Loucy (cell line): ENCODE measurements at regions not wholly inside any gene's neighbourhood (a gene's known extent, or its start where the extent isn't known, plus 50 kb on each side); places are given as distances from the start of the nearest gene placed in this dataset.
"Not testable (repeated sequence)": the region's sequence is repeated elsewhere in the genome, so short reads cannot be mapped to it uniquely, and the experiment has no call there.

Experiments
- EZH2phosphoT487 ChIP-seq: fragments of 200-600 bp; IDR thresholded peaks from 2 replicates; pipeline ENCODE4 v1.6.1; 2018; ENCODE audit warnings: antibody characterized with exemption, mild to moderate bottlenecking, moderate library complexity, borderline replicate concordance
- TF ChIP-seq, protein P1 (sequence below): fragments of 200-600 bp; sonication (generic); conservative IDR thresholded peaks from 2 replicates; pipeline ENCODE4 v1.5.1; 2014; ENCODE audit warnings: mild to moderate bottlenecking, antibody characterized with exemption, low read length

GRCh38 chr16:16448423-16448822 is 69.5 kb downstream of the NPIPA7 start:
- TF ChIP-seq, protein P1, sequence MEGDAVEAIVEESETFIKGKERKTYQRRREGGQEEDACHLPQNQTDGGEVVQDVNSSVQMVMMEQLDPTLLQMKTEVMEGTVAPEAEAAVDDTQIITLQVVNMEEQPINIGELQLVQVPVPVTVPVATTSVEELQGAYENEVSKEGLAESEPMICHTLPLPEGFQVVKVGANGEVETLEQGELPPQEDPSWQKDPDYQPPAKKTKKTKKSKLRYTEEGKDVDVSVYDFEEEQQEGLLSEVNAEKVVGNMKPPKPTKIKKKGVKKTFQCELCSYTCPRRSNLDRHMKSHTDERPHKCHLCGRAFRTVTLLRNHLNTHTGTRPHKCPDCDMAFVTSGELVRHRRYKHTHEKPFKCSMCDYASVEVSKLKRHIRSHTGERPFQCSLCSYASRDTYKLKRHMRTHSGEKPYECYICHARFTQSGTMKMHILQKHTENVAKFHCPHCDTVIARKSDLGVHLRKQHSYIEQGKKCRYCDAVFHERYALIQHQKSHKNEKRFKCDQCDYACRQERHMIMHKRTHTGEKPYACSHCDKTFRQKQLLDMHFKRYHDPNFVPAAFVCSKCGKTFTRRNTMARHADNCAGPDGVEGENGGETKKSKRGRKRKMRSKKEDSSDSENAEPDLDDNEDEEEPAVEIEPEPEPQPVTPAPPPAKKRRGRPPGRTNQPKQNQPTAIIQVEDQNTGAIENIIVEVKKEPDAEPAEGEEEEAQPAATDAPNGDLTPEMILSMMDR: not testable (repeated sequence)
- TF ChIP-seq EZH2phosphoT487: not testable (repeated sequence)
